GM13976 (cell line): ENCODE measurements at regions not wholly inside any gene's neighbourhood (a gene's known extent, or its start where the extent isn't known, plus 50 kb on each side); places are given as distances from the start of the nearest gene placed in this dataset.

Experiments
- DNase-seq: peaks from one replicate; pipeline ENCODE4 v3.0.0; 2012; ENCODE audit warnings: low spot score
- in situ Hi-C: fragments of 300-500 bp; cut with MboI; formaldehyde crosslinking; loops from one replicate; pipeline ENCODE4 v1.12.0; 2022; ENCODE audit warnings: low sequenced_read_pairs, mixed read lengths, inconsistent platforms; ENCODE audit not compliant: unreplicated experiment
- TF ChIP-seq, protein P1 (sequence below): IDR thresholded peaks from 2 replicates; pipeline ENCODE4 v1.5.1; 2012; ENCODE audit warnings: borderline replicate concordance, mild to moderate bottlenecking; ENCODE audit not compliant: insufficient read depth; ENCODE audit errors: extremely low read depth, missing control alignments, control extremely low read depth

- in situ Hi-C loops, result no loop called here
- TF ChIP-seq, protein P1, sequence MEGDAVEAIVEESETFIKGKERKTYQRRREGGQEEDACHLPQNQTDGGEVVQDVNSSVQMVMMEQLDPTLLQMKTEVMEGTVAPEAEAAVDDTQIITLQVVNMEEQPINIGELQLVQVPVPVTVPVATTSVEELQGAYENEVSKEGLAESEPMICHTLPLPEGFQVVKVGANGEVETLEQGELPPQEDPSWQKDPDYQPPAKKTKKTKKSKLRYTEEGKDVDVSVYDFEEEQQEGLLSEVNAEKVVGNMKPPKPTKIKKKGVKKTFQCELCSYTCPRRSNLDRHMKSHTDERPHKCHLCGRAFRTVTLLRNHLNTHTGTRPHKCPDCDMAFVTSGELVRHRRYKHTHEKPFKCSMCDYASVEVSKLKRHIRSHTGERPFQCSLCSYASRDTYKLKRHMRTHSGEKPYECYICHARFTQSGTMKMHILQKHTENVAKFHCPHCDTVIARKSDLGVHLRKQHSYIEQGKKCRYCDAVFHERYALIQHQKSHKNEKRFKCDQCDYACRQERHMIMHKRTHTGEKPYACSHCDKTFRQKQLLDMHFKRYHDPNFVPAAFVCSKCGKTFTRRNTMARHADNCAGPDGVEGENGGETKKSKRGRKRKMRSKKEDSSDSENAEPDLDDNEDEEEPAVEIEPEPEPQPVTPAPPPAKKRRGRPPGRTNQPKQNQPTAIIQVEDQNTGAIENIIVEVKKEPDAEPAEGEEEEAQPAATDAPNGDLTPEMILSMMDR, result no peak
- DNase-seq, result no peak
These were observed 188.7 kb upstream of the PPP1R3A start for GRCh38 chr7:114107522-114107921.

GRCh38 chr7:114104035-114104434 lies 185.2 kb upstream of the PPP1R3A start:
- no peak for DNase-seq
- in situ Hi-C loops, result no loop called here
- TF ChIP-seq, protein P1, result no peak

DNA sequence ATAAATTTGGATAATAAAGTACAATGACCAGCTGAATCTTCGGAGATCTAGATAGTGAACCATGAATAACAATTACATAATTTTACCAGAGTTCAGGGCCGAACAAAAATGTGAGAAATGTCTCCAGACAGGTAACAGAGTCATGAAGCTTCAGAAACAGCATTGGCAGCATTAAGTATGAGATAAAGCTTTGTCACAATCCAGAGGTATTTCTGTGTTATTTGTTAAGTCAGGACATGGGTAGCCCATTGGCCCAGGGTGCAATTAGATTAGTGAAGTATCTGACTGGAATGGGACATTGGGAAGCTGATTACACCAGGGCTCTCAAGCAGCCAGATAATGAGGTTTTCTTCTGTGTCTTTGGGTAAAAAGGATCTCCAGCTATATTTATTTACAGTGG lies 184.2 kb upstream of the PPP1R3A start:
- TF ChIP-seq, protein P1, result no peak
- in situ Hi-C loops, result no loop called here
- no peak for DNase-seq

- in situ Hi-C loops, result no loop called here
- TF ChIP-seq, protein P1, result no peak
- DNase-seq, result no peak
These were observed 183.3 kb upstream of the PPP1R3A start for GRCh38 chr7:114102131-114102530.

DNA sequence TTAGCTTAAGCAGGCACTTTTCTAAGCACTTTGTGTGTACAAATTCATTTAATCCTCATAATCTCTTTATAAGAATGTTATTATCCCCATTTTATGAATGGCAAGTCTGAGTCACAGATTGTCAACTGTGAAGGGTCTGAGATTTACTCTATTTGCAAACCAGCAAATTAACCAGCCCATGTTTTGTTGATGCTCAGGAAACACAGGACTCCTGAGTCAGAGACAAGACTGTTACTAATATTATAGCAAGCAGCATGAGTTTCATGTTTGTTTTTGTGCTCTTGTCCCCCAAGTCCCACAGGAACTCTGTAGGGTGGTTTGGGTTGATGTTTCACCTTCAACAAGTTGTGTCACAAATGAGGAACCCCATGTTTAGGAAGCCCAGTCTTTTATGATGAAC lies 182.0 kb upstream of the PPP1R3A start:
- TF ChIP-seq, protein P1, result no peak
- DNase-seq, result no peak
- in situ Hi-C loops, result no loop called here

GRCh38 chr7:114099337-114099736 lies 180.5 kb upstream of the PPP1R3A start:
- TF ChIP-seq, protein P1, result no peak
- in situ Hi-C loops, result no loop called here
- DNase-seq, result no peak

DNA sequence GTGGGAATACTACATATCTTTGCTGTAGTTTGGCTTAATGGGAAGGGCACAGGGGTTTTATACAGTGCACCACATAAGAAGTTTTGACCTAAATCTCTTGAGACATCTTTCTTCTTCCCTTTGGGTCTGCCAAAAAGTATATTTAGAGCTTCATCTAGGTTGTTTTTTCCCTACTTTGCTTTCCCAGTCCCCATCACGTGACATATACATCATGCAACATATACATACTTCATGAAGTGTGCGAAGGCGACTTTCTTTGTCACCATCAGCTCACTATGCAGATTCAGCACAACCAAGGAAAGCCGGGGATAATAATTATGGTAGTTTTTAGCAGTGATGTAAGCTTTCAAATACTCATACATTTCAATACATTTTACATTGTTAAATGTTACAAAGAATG lies 177.1 kb upstream of the PPP1R3A start:
- TF ChIP-seq, protein P1, result no peak
- in situ Hi-C loops, result no loop called here
- DNase-seq, result no peak
